ENCODE measurements at regions not wholly inside any gene's neighbourhood (a gene's known extent, or its start where the extent isn't known, plus 50 kb on each side); places are given as distances from the start of the nearest gene placed in this dataset.

- TF ChIP-seq, protein P1, sequence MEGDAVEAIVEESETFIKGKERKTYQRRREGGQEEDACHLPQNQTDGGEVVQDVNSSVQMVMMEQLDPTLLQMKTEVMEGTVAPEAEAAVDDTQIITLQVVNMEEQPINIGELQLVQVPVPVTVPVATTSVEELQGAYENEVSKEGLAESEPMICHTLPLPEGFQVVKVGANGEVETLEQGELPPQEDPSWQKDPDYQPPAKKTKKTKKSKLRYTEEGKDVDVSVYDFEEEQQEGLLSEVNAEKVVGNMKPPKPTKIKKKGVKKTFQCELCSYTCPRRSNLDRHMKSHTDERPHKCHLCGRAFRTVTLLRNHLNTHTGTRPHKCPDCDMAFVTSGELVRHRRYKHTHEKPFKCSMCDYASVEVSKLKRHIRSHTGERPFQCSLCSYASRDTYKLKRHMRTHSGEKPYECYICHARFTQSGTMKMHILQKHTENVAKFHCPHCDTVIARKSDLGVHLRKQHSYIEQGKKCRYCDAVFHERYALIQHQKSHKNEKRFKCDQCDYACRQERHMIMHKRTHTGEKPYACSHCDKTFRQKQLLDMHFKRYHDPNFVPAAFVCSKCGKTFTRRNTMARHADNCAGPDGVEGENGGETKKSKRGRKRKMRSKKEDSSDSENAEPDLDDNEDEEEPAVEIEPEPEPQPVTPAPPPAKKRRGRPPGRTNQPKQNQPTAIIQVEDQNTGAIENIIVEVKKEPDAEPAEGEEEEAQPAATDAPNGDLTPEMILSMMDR (IDR thresholded peaks at IDR 0.05; ENCODE audit: low read length), result no peak
- TF ChIP-seq EZH2 (IDR thresholded peaks at IDR 0.05; ENCODE audit: borderline replicate concordance, low read length), result no peak
Measured at GRCh38 chr3:43792904-43793303, 102.2 kb downstream of the ABHD5 start.
